ENCODE measurements at regions not wholly inside any gene's neighbourhood (a gene's known extent, or its start where the extent isn't known, plus 50 kb on each side); places are given as distances from the start of the nearest gene placed in this dataset.
"Not testable (repeated sequence)": the region's sequence is repeated elsewhere in the genome, so short reads cannot be mapped to it uniquely, and the experiment has no call there.

DNA sequence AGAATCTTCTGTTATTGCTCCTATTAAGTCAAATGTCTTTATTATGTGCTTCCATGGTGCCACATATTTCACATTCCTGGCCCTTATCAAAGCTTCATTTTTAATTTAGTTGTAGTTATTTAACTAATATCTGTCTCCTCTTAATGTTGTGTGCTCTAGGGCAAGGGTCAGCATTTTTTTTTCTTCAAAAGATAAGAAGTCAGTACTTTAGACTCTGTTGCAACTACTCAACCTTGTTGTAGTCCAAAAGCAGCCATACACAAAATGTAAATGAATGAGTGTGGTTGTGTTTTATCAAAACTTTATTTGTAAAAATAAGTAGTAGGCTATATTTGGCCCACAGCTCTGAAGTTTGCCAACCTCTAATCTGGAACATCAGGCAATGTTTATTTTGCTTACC lies 394.7 kb upstream of the CBLB start:
- no peak for DNase-seq (ENCODE audit: low read depth)

GRCh38 chr3:106265704-106266103 lies 396.9 kb upstream of the CBLB start:
- no peak for DNase-seq (ENCODE audit: low read depth)

DNA sequence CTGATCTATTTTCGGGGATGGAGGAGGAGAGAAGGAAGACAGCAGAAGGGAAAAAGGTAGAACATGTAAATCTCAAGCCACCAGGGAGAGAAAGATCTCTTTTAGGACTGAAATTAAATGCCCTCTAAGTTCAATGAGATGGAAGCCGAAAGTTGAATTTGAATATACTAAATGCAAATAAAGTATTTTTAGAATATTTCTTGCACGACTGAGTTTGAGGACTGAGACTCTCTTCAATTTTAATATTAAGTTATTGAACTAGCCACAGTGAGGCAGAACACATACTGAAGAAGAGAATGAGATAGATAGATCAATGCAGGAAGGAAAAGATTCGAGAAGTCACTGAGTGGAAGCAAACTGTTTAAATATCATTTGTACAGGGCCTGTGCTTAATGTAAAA lies 399.9 kb upstream of the CBLB start:
- no peak for DNase-seq (ENCODE audit: low read depth)

DNA sequence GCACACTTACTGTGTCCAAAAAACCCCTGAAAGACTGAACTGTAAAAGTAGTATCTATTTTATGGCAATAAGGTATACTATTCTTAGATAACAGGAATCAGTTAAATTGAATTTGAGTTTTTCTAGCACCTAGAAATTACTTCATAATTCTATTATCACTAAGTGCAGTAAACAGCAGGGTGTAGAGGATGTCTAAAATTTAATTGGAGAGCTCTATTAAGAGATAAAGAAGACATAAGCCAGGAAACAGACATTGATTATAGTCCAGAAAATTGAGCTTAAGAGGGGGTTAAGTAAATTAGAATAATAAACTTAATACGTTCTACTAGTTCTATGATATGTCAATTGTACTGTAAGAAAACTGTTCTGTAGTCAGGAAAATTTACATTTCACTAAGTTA lies 403.5 kb upstream of the CBLB start:
- no peak for DNase-seq (ENCODE audit: low read depth)

GRCh38 chr3:106275592-106275991 lies 406.8 kb upstream of the CBLB start:
- DNase-seq (ENCODE audit: low read depth) = no peak

- DNase-seq (ENCODE audit: low read depth) = no peak
Observed at GRCh38 chr3:106276151-106276550, 407.3 kb upstream of the CBLB start.

DNA sequence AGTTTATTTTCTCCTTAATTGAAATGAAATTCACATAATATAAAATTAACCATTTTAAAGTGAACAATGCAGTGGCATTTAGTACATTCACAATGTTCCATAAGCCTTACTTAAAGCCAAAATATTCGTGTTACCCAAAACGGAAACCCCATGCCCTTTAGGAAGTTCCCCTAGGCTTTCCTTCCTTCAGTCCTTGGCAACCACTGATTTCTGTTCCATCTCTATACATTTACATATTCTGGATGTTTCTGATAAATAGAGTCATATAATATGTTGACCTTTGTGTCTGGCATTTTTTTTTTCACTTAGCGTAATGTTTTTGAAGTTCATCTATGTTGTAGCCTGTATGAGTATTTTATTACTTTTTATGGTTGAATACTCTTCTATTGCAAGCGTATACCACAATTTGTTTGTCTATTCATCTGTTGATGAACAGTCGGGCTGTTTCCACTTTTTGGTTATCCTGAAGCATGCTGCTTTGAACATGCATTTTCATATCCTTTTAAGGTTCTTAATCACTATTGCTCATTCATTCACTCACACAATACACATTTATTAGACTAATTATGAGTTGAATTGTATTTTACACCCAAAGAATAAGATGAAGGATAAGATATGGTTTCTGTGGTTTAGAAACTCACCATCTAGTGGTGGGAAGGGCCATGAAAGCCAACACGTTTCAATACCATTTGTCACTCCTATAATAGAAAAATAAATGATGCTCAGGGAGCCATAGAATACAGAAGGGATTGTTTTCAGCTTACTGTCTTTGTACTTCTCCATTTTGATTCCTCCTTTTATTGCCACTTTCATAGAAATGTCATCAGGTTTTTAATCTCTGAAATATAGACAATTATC lies 408.2 kb upstream of the CBLB start:
- DNase-seq (ENCODE audit: low read depth) = no peak

DNA sequence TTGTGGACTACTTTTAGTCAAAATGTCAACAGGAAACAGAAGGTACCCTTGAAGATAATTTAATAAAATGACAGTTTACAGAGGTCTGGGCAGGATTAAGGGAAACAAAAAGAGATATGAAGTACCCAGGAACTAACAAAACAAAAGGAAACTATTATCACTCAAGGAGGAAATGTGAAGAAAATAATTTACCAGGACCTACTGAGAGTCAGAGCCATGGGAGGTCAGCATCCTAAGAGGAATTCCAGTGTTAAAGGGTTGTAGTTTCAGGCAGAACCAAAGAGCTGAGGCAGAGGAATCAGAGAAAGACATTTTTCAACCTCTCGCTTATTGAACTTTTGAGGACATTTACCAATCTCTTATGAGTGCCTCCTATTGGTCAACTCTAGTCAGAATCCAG lies 408.9 kb upstream of the CBLB start:
- DNase-seq (ENCODE audit: low read depth) = no peak

- DNase-seq (ENCODE audit: low read depth) = no peak
Observed at GRCh38 chr3:106281221-106281620, 412.4 kb upstream of the CBLB start.

DNA sequence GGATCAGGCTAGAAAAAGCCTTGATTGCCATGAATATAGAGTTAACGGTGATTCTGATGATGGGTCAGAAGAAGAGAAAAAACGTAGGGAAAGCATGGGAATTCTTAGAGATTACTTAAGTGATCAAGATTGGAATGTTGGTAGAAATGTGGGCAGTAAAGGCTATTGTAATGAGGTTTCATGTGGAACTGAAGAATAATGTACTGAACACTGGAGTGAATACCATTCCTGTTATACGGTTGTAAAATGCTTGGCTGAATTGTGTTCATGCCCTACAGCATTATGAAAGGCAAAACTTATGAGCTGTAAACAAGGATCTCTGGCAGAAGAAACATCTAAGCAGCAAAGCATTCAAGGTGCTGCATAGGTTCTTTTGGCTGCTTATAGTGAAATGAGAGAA lies 414.1 kb upstream of the CBLB start:
- DNase-seq (ENCODE audit: low read depth) = no peak

- no peak for DNase-seq (ENCODE audit: low read depth)
Observed at GRCh38 chr3:106288781-106289180, 420.0 kb upstream of the CBLB start.

- DNase-seq (ENCODE audit: low read depth) = no peak
Observed at GRCh38 chr3:106290304-106290997, 421.6 kb upstream of the CBLB start.

DNA sequence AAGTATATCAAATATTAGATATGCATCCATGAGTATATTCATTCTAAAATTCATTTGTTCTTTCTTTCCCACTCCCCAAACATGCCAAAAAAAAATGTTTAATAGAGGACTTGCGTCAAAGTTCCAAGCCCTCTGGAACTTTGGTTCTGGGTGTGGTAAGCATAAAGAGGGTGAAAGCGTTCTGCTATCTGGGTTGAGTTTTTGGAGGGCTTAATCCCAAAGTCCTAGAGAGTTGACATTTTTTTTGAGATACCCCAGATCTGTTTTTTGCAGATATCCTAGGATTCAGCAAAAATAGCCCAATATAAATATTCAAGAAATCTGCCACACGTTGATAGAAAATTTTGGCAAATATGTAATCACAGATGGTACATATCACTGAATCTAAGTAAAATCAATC lies 424.3 kb upstream of the CBLB start:
- DNase-seq (ENCODE audit: low read depth) = no peak

DNA sequence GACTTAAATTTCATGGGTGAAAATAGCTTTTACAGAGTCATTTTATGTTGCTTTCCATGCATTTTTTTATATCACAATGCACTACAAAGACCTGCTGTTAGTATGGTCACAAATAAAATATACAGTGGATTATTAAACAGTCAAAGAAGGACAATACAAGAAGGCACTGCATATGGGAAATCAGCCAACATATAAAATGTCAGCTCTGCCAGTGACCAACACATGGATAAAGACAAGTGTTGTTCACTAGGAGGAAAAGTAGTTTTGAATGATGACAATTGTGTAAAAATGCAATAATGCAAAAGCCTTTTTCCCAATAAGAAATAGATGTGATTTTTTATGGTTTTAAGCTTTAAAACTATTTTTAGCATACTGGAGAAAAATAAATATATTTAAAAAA lies 425.3 kb upstream of the CBLB start:
- no peak for DNase-seq (ENCODE audit: low read depth)

GRCh38 chr3:106296062-106296461 lies 427.2 kb upstream of the CBLB start:
- no peak for DNase-seq (ENCODE audit: low read depth)

GRCh38 chr3:106299300-106300098 lies 430.7 kb upstream of the CBLB start:
- DNase-seq (ENCODE audit: low read depth) = no peak

DNA sequence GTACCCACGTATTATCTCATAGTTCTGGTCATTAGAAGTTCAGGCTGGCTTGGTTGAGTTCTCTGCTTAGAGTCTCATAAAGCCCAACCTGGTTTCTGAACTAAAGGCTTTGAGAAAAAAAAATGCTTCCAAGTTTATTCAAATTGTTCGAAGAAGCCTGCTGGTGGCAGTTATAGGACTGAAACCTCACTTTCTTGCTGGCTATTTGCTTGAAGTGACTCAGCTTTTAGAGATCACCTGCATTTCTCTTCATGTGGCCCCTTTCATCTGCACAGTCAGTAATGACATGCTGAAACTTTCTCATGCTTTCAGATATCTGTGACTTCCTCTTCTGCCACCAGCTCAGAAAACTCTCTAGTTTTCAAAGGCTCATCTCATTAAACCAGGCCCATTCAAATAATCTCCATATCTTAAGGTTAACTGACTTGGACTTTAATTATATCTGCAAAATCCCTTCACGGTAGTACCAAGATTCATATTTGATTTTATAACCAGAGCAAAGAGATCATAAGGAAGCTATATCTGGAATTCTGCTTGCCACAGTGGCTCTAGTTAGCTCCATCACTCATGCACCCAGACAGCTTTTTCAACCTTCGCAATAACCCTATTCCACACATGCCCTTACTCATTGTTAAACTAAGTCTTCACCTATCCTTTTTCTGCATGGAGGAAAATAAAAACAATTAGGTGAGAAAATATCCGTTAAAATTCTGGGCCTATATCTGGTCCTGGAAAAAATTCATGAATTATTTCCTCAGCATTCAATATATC lies 433.8 kb upstream of the CBLB start:
- no peak for DNase-seq (ENCODE audit: low read depth)

GRCh38 chr3:106303766-106304165 lies 435.0 kb upstream of the CBLB start:
- DNase-seq (ENCODE audit: low read depth) = no peak

DNA sequence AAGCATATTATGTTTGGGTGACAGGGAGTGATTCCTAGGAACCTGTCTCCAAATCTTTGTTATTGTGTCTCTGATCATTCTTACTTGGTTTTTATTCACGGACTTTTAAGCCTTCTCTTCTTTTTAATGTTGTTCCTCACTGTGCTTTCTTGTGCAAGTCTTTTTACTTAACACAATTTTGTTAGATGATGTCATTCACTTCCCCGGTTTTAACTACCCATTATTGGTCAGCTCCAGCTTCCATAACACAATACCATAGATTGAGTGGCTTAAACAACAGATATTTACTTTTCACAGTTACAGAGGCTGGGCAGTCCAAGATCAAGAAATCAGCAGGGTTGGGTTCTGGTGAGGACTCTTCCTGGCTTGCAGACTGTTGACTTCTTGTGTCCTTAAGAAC lies 436.3 kb upstream of the CBLB start:
- DNase-seq (ENCODE audit: low read depth) = no peak

- DNase-seq (ENCODE audit: low read depth) = no peak
Observed at GRCh38 chr3:106305882-106306435, 437.1 kb upstream of the CBLB start.

- DNase-seq (ENCODE audit: low read depth) = no peak
Observed at GRCh38 chr3:106309274-106309673, 440.5 kb upstream of the CBLB start.

DNA sequence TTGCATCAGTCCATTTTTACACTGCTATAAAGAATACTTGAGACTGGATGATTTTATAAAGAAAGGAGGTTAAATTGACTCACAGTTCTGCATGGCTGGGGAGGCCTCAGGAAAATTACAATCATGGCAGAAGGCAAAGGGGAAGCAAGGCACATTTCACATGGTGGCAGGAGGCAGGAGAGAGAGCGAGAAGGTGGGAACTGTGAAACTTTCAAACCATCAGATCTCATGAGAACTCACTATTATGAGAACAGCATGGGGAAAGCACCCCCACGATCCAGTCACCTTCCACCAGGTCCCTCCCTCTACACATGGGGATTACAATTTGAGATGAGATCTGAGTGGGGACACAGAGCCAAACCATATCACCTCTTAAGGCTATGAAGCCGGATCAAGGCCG lies 441.0 kb upstream of the CBLB start:
- DNase-seq (ENCODE audit: low read depth) = not testable (repeated sequence)

All from T follicular helper cell (primary cell).